Stimulated activated CD4-positive, alpha-beta T cell treated with anti-CD3 and anti-CD28 coated beads, Interleukin-4, amount 100 ng/mL, for 1 hour (primary cell): ENCODE measurements at regions not wholly inside any gene's neighbourhood (a gene's known extent, or its start where the extent isn't known, plus 50 kb on each side); places are given as distances from the start of the nearest gene placed in this dataset.
"Not testable (repeated sequence)": the region's sequence is repeated elsewhere in the genome, so short reads cannot be mapped to it uniquely, and the experiment has no call there.

ENCODE experiments used
- DNase-seq: peaks from one replicate; pipeline ENCODE4 v3.0.0-alpha.2; 2020

DNA sequence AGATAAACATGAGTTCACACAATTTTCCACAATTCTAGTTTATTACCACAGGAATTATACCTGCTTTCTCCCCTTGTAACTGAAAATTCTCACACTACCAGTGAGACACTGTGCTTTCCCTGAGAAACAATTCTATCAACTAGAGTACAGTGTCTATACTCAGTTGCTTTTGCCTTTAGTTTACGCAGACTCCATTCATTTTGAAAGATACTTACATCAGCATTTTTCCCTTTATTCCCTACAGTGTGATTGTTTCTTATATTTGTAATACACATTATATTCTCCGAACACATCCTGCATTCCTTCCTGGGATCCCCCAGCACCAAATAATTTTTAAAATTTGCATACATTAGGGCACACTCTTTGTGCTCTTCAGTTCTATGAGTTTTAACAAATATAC lies 1455.5 kb downstream of the SUCLG1 start:
- no peak for DNase-seq

DNA sequence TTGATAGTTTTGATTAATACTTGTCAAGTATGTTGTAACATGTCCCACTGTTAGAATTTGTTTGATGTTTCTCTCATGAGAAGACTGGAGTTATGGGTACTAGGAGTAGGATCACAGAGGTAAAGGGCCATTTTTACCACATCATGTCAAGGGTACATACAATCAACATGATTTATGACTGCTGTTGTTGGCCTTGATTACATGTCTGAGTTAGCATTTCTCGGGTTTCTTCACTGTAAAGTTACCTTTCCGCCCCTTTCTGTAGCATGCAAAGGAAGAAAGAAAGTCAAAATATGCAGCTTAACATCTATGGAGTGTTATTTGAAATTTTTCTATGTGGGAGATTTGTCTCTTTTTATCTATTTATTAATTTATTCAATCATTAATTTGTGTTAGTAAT lies 1456.4 kb downstream of the SUCLG1 start:
- no peak for DNase-seq

DNA sequence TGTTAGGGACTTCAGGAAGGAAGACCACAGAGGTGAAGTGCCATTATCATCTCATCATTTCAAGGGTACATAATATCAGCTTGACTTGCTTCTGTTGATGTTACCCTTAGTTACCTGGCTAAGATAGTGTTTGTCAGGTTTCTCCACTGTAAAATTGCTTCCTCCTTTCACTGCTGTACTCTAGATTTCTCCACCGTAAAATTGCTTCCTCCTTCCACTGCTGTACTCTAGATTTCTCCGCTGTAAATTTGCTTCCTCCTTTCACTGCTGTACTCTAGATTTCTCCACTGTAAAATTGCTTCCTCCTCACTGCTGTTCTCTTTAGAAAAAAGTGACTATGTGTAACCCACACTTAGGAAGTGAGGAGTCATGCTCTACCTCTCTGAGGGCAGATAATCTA lies 1460.3 kb downstream of the SUCLG1 start:
- no peak for DNase-seq

DNA sequence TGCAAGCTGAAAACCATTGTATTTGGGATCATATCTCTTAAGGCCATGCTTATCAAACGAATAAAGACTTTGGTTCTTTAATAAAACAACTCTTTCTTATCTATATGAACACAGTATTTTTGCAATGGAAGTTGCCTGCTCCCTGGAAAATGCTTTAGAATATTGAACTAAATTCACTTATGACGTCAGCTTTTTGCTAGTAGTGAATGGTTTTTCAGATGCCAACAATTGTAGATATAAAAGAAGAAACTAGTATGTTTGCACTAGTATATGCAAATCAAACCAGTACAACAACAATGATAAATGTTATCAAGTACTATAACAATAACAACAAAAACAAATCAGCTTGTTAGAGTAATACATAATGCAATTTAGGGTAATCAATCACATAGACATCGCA lies 1462.9 kb downstream of the SUCLG1 start:
- DNase-seq = no peak

GRCh38 chr2:82994151-82994550 lies 1464.9 kb downstream of the SUCLG1 start:
- no peak for DNase-seq

- DNase-seq = no peak
Observed at GRCh38 chr2:82993609-82994008, 1465.5 kb downstream of the SUCLG1 start.

DNA sequence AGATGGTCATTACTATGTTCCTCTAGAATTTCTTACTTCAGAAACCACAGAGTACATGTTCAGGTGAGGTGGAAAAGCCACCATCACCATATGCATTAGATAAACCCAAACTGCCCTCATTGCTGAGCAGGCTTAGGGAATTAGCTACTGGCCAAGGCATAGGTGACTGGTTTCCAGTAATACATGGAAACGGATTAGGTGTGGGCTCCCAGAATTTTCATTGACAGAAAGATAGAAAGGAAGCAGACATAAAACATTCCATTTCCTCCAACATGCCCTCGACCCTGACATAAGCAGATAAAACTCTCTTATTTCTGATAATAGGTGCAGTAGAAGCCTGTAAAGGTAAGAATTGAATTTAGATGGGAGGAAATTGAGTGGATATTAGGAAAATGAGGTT lies 1466.1 kb downstream of the SUCLG1 start:
- DNase-seq = no peak

DNA sequence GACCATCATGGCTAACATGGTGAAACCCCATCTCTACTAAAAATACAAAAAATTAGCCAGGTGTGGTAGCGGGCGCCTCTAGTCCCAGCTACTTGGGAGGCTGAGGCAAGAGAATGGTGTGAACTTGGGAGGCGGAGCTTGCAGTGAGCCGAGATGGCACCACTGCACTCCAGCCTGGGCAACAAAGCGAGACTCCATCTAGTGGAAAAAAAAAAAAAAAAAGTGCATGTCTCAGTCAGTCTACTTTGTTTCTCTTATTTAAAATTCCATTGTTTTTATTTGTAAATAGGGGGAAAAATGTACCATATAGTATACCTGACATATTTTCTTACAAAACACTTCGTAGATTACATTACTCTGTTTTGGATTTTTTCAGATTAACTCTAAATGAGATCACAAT lies 1471.4 kb downstream of the SUCLG1 start:
- not testable (repeated sequence) for DNase-seq

DNA sequence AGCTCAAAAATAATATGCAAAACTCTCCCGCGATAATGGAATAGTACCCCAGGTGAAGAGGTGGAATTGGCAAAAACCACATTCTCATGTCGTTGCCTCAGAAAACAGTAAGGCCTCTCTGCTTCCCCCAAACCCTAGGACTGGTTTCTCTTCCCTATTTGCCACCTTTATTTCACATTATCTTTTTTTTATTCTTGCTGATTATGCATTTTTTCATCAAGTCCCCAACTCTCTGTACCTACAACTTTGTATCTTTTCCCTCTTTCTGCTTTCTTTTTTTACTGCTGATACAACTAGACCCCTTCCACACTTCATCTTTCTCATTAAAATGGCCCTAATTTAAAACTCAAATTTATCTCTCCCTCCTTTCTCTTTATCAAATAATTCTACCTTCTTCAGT lies 1472.2 kb downstream of the SUCLG1 start:
- no peak for DNase-seq

DNA sequence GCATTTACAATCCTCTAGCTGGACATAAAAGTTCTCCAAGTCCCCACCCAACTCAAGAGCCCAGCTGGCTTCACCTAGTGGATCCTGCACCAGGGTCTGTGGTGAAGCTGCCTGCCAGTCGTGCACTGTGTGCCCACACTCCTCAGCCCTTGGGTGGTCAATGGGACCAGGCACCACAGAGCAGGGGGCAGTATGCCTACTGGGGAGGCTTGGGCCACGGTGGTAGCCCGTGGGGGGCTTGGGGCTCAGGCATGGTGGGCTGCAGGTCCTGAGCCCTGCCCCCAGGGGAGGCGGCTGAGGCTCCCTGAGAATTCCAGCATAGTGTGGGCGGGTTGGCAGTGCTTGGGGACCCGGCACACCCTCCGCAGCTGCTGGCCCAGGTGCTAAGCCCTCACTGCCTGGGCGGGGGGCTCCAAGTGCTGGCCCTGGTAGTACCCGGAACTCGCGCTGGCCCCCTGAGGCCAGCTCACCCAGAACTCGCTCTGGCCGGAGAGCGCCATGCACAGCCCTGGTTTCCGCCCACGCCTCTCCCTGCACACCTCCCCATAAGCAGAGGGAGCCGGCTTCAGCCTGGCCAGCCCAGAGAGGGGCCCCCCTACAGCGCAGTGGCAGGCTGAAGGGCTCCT lies 1473.4 kb downstream of the SUCLG1 start:
- no peak for DNase-seq

- no peak for DNase-seq
Observed at GRCh38 chr2:82968358-82968757, 1490.7 kb downstream of the SUCLG1 start.

GRCh38 chr2:82964341-82964740 lies 1494.7 kb downstream of the SUCLG1 start:
- no peak for DNase-seq

DNA sequence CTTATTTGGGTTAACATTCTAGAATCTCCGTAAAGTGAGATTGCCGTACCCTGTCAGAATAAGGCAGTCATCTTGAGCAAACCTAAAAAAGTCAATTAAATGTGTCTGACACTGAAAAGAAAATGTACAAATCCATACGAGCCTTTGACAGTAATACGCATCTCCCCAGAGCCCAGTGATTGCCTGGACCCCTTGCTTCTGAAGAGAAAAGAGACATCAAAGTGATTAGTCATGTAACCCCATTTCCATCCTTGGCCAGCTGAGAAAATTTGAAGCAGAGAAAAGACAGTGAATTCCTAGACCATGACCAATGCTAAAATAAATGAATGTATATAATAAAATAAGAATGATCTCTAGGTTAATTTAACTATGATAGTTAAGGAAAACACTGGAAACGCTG lies 1499.4 kb downstream of the SUCLG1 start:
- no peak for DNase-seq

DNA sequence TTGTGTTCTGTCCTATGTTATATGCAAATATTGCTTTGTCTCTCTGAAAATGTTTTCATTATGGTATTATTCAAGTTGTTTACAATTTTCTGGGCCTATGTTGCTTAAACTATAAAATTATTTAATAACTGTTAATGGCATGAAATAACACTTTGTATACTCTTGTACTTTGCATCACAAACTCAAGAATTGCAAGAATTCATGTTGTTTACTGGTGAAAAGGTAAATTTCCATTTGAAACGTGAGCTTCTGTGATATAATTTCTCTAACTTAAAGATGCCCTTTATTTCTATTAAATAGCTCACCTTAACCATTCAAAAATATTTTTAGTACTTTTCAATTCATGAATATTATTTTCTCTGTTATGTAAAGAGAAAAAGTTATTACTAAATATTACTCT lies 1504.2 kb downstream of the SUCLG1 start:
- no peak for DNase-seq

DNA sequence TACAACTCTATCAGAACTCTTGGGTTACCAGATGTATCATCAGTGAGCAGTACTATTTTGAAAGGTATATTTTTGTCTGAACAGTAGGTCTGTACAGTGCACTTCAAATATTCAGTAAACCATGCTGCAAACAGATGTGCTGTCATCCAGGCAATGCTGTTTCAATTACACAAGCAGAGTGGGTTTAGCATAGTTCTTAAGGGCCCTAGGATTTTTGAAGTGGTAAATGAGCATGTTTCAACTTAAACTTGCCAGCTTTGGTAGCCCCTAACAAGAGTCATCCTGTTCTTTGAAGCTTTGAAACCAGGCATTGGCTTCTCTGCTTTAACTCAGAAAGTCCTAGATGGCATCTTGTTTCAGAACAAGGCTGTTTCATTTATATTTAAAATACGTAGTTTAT lies 1519.9 kb downstream of the SUCLG1 start:
- no peak for DNase-seq

DNA sequence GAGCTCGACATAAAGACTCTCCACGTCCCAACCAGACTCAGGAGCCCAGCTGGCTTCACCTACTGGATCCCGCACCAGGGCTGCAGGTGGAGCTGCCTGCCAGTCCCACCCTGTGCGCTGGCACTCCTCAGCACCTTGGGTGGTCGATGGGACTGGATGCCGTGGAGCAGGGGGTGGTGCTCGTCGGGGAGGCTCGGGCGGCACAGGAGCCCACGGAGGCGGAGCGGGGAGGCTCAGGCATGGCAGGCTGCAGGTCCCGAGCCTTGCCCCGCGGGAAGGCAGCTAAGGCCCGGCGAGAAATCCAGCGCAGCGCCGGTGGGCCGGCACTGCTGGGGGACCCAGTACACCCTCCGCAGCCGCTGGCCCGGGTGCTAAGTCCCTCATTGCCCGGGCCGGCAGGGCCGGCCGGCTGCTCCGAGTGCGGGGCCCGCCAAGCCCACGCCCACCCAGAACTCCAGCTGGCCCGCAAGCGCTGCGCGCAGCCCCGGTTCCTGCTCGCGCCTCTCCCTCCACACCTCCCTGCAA lies 1520.7 kb downstream of the SUCLG1 start:
- not testable (repeated sequence) for DNase-seq

GRCh38 chr2:82913566-82913965 lies 1545.5 kb downstream of the SUCLG1 start:
- DNase-seq = no peak

GRCh38 chr2:82896117-82896516 lies 1563.0 kb downstream of the SUCLG1 start:
- no peak for DNase-seq

- DNase-seq = no peak
Observed at GRCh38 chr2:82893190-82893589, 1565.9 kb downstream of the SUCLG1 start.

DNA sequence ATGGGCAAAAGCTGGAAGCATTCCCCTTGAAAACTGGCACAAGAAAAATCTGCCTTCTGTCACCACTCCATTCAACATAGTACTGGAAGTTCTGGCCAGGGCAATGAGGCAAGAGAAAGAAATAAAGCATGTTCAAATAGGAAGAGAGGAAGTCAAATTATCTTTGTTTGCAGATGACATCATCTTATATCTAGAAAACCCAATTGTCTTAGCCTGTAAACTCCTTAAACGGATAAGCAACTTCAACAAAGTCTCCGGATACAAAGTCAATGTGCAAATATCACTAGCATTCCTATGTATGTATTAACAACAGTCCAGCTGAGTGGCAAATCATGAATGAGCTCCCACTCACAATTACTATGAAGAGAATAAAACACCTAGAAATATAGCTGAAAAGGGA lies 1579.3 kb downstream of the SUCLG1 start:
- DNase-seq = no peak

- DNase-seq = no peak
Observed at GRCh38 chr2:82875858-82876257, 1583.2 kb downstream of the SUCLG1 start.

- DNase-seq = no peak
Observed at GRCh38 chr2:82857967-82858366, 1601.1 kb downstream of the SUCLG1 start.

DNA sequence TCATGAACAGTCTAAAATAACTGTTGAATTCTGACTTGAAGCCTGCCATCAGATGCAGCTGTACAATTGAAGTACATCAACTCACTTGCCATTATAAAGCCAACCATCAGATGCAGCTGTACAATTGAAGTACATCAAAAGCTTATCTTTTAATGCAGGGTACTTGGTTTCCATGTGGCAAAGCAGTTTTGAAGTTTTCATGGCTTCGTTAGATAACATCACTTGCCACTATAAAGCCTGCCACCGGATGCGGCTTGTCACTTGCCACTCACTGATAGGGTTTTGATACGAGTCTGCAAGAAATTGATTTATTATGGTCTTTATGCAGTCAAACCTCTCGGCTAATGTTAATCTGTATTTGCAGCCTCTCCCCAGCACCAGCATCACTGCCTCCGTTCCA lies 1605.8 kb downstream of the SUCLG1 start:
- no peak for DNase-seq

GRCh38 chr2:82852787-82853186 lies 1606.3 kb downstream of the SUCLG1 start:
- DNase-seq = no peak

DNA sequence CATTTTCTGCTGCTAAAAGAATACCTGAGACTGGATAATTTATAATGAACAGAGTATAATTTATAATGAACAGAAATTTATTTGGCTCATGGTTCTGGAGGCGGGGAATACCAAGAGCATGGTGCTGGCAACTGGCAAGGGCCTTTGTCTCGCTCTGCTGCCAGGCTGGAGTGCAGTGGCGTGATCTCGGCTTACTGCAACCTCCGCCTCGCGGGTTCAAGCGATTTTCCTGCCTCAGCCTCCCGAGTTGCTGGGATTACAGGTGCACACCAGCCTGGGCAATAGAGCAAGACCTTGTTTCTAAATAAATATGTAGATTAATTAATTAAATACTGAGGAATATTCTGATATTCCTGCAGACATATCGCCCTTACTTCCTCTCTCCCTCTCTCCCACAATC lies 1610.8 kb downstream of the SUCLG1 start:
- no peak for DNase-seq
